ENCODE measurements at regions not wholly inside any gene's neighbourhood (a gene's known extent, or its start where the extent isn't known, plus 50 kb on each side); places are given as distances from the start of the nearest gene placed in this dataset.

- no peaks in the 10 kb centered on the region for H3K9me3 ChIP-seq (ENCODE audit: control insufficient read depth, insufficient read depth, low read length)
Measured at GRCh38 chr12:114032801-114033200, 66.7 kb upstream of the RBM19 start.

GRCh38 chr12:114030451-114030850, 64.3 kb upstream of the RBM19 start:
- Histone ChIP-seq H3K4me1 (ENCODE audit: control insufficient read depth, low read length) (no peaks in the 10 kb centered on the region), H3K36me3 (ENCODE audit: control insufficient read depth, low read length) (no peaks in the 10 kb centered on the region), H3F3A (ENCODE audit: control insufficient read depth, insufficient read depth) (no peaks in the 10 kb centered on the region), H4K20me1 (ENCODE audit: control insufficient read depth, insufficient read depth, low read depth, low read length) (no peaks in the 10 kb centered on the region), H3K27ac (ENCODE audit: low read depth, low read length) (no peak overlapping the region), H3K4me2 (ENCODE audit: low read length) (no peak overlapping the region), H3K9me3 (ENCODE audit: control insufficient read depth, insufficient read depth, low read length) (no peaks in the 10 kb centered on the region), H3K27me3 (ENCODE audit: control insufficient read depth, low read length) (peaks cover 12% of the 10 kb centered on the region; the same call in 1 of the 2 replicates), H3K4me3 (ENCODE audit: low read length) (no peak overlapping the region), H3K9me2 (replicated peaks; ENCODE audit: control insufficient read depth, low read length) (no peaks in the 10 kb centered on the region), H3K79me2 (ENCODE audit: control insufficient read depth, low read length) (no peaks in the 10 kb centered on the region)
- TF ChIP-seq CTCF (IDR thresholded peaks at IDR 0.05; ENCODE audit: low read depth, low read length, poor library complexity, severe bottlenecking) (no peak), EZH2phosphoT487 (IDR thresholded peaks at IDR 0.05; ENCODE audit: borderline replicate concordance, low read length) (no peak)

More at GRCh38 chr12:114032801-114033200, 66.7 kb upstream of the RBM19 start:
- Histone ChIP-seq H3K4me3 (ENCODE audit: low read length) (no peak overlapping the region), H3K9me2 (replicated peaks; ENCODE audit: control insufficient read depth, low read length) (no peaks in the 10 kb centered on the region), H3F3A (ENCODE audit: control insufficient read depth, insufficient read depth) (no peaks in the 10 kb centered on the region), H4K20me1 (ENCODE audit: control insufficient read depth, insufficient read depth, low read depth, low read length) (no peaks in the 10 kb centered on the region), H3K4me1 (ENCODE audit: control insufficient read depth, low read length) (no peaks in the 10 kb centered on the region), H3K36me3 (ENCODE audit: control insufficient read depth, low read length) (no peaks in the 10 kb centered on the region), H3K4me2 (ENCODE audit: low read length) (no peak overlapping the region), H3K27me3 (ENCODE audit: control insufficient read depth, low read length) (peaks cover 12% of the 10 kb centered on the region; the same call in 1 of the 2 replicates), H3K79me2 (ENCODE audit: control insufficient read depth, low read length) (no peaks in the 10 kb centered on the region), H3K27ac (ENCODE audit: low read depth, low read length) (no peak overlapping the region)
- TF ChIP-seq EZH2phosphoT487 (IDR thresholded peaks at IDR 0.05; ENCODE audit: borderline replicate concordance, low read length) (no peak), CTCF (IDR thresholded peaks at IDR 0.05; ENCODE audit: low read depth, low read length, poor library complexity, severe bottlenecking) (no peak)

GRCh38 chr12:114026805-114027204, 60.7 kb upstream of the RBM19 start:
- Histone ChIP-seq H3K4me3 (ENCODE audit: low read length) (no peak overlapping the region), H3K27ac (ENCODE audit: low read depth, low read length) (no peak overlapping the region), H3K9me3 (ENCODE audit: control insufficient read depth, insufficient read depth, low read length) (no peaks in the 10 kb centered on the region), H3K4me1 (ENCODE audit: control insufficient read depth, low read length) (no peaks in the 10 kb centered on the region), H4K20me1 (ENCODE audit: control insufficient read depth, insufficient read depth, low read depth, low read length) (no peaks in the 10 kb centered on the region), H3K4me2 (ENCODE audit: low read length) (no peak overlapping the region), H3F3A (ENCODE audit: control insufficient read depth, insufficient read depth) (no peaks in the 10 kb centered on the region), H3K27me3 (ENCODE audit: control insufficient read depth, low read length) (peaks cover 12% of the 10 kb centered on the region; the same call in 1 of the 2 replicates), H3K79me2 (ENCODE audit: control insufficient read depth, low read length) (no peaks in the 10 kb centered on the region), H3K36me3 (ENCODE audit: control insufficient read depth, low read length) (no peaks in the 10 kb centered on the region), H3K9me2 (replicated peaks; ENCODE audit: control insufficient read depth, low read length) (no peaks in the 10 kb centered on the region)
- TF ChIP-seq CTCF (IDR thresholded peaks at IDR 0.05; ENCODE audit: low read depth, low read length, poor library complexity, severe bottlenecking) = no peak
- no peak for TF ChIP-seq EZH2phosphoT487 (IDR thresholded peaks at IDR 0.05; ENCODE audit: borderline replicate concordance, low read length)

All from DOHH2 (cell line).